Neutrophil (primary cell): ENCODE measurements at regions not wholly inside any gene's neighbourhood (a gene's known extent, or its start where the extent isn't known, plus 50 kb on each side); places are given as distances from the start of the nearest gene placed in this dataset.

Experiments used
- H3K27ac ChIP-seq: fragments of 200-600 bp; sonication (generic); 2 replicates; pipeline ENCODE4 v1.5.1; 2016; ENCODE audit warnings: mild to moderate bottlenecking, moderate library complexity
- H3K27me3 ChIP-seq: fragments of 200-600 bp; sonication (generic); 2 replicates; pipeline ENCODE4 v1.6.0; 2016; ENCODE audit warnings: mild to moderate bottlenecking
- H3K36me3 ChIP-seq: fragments of 200-600 bp; sonication (generic); 2 replicates; pipeline ENCODE4 v1.5.1; 2017
- H3K4me1 ChIP-seq, 2 experiments: fragments of 200-600 bp in 1 of 2; sonication (generic) in 1 of 2; 1 replicate in 1 of 2; 2 replicates in 1 of 2; pipeline versions ENCODE4 v1.5.1 to v1.6.1; 2013 to 2016; ENCODE audit warnings: low read depth in 1 of 2, low read length in 1 of 2, mild to moderate bottlenecking in 1 of 2, moderate library complexity in 1 of 2; ENCODE audit not compliant: control insufficient read depth in 1 of 2, insufficient read depth in 1 of 2
- H3K4me3 ChIP-seq, 2 experiments: fragments of 200-600 bp in 1 of 2; sonication (generic) in 1 of 2; 1 replicate in 1 of 2; 2 replicates in 1 of 2; pipeline ENCODE4 v1.5.1; 2013 to 2016; ENCODE audit warnings: low read depth in 1 of 2, low read length in 1 of 2, mild to moderate bottlenecking in 1 of 2, moderate library complexity in 1 of 2
- H3K9me3 ChIP-seq: fragments of 200-600 bp; sonication (generic); 2 replicates; pipeline ENCODE4 v1.5.1; 2016
- CTCF ChIP-seq: fragments of 200-600 bp; sonication (generic); IDR thresholded peaks from 2 replicates; pipeline ENCODE4 v1.5.1; 2016; ENCODE audit warnings: antibody characterized with exemption

- Histone ChIP-seq H3K27ac (no peak overlapping the region), H3K36me3 (no peaks in the 10 kb centered on the region), H3K27me3 (no peaks in the 10 kb centered on the region), H3K9me3 (no peaks in the 10 kb centered on the region), H3K4me1 (peaks cover 35 to 37% of the 10 kb centered on the region in 2 experiments), H3K4me3 (no peak overlapping the region)
- TF ChIP-seq CTCF = peak; percentile 79
Measured at GRCh38 chr9:78121488-78121887, 89.9 kb upstream of the GNAQ start.

- TF ChIP-seq CTCF = no peak
- H3K4me1 ChIP-seq = peaks cover 37 to 43% of the 10 kb centered on the region in 2 experiments
- no peak overlapping the region for H3K4me3 ChIP-seq
- H3K27me3 ChIP-seq = no peaks in the 10 kb centered on the region
- no peaks in the 10 kb centered on the region for H3K9me3 ChIP-seq
- H3K27ac ChIP-seq = peak overlapping the region; percentile 64
- H3K36me3 ChIP-seq = no peaks in the 10 kb centered on the region
Measured at GRCh38 chr9:78118742-78119473, 87.3 kb upstream of the GNAQ start.

- Histone ChIP-seq H3K4me1 (peaks cover 41 to 49% of the 10 kb centered on the region in 2 experiments), H3K4me3 (no peak overlapping the region), H3K27me3 (no peaks in the 10 kb centered on the region), H3K9me3 (no peaks in the 10 kb centered on the region), H3K27ac (no peak overlapping the region), H3K36me3 (no peaks in the 10 kb centered on the region)
- no peak for TF ChIP-seq CTCF
Measured at GRCh38 chr9:78115073-78115472, 83.5 kb upstream of the GNAQ start.

GRCh38 chr9:78114581-78114980, 83.0 kb upstream of the GNAQ start:
- no peaks in the 10 kb centered on the region for H3K9me3 ChIP-seq
- no peak for TF ChIP-seq CTCF
- no peak overlapping the region for H3K27ac ChIP-seq
- H3K27me3 ChIP-seq = no peaks in the 10 kb centered on the region
- no peaks in the 10 kb centered on the region for H3K36me3 ChIP-seq
- no peak overlapping the region for H3K4me3 ChIP-seq
- H3K4me1 ChIP-seq = peaks cover 36 to 44% of the 10 kb centered on the region in 2 experiments

- peaks cover 26 to 34% of the 10 kb centered on the region in 2 experiments for H3K4me1 ChIP-seq
- no peaks in the 10 kb centered on the region for H3K36me3 ChIP-seq
- H3K9me3 ChIP-seq = no peaks in the 10 kb centered on the region
- no peaks in the 10 kb centered on the region for H3K27me3 ChIP-seq
- H3K27ac ChIP-seq = peak overlapping the region; percentile 8
- TF ChIP-seq CTCF = no peak
- no peak overlapping the region for H3K4me3 ChIP-seq
Measured at GRCh38 chr9:78112406-78112805, 80.8 kb upstream of the GNAQ start.
